ENCODE measurements at regions not wholly inside any gene's neighbourhood (a gene's known extent, or its start where the extent isn't known, plus 50 kb on each side); places are given as distances from the start of the nearest gene placed in this dataset.

DNA sequence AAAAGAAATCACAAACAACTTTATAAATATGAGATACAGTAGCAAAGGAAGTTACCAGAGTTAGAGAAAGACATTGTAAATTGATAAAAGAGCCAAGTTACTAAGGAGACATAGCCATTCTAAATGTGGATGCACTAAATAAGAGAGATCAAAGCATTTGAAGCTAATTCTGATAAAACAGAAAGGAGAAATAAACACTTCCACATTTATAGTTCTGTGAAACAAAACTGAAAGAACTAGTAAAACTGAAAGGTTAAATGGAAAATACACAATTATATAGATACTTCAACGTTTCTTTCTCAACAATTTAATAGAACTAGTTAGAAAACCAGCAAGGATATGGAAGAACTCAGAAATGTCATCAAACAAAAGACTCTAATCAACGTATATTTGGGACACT is 309.0 kb upstream of the CDH2 start:
- no peaks in the 10 kb centered on the region for H3K36me3 ChIP-seq (ENCODE audit: control insufficient read depth, insufficient read depth, low read length)
- no peak for DNase-seq
- H3K27ac ChIP-seq (ENCODE audit: low read length): no peak overlapping the region
- H3K4me1 ChIP-seq (ENCODE audit: control insufficient read depth, insufficient read depth, low read length): no peaks in the 10 kb centered on the region
- 60% methylated on average over 1 of the region's 2 CpGs for WGBS (ENCODE audit: insufficient coverage)
- no peaks in the 10 kb centered on the region for H3K27me3 ChIP-seq (ENCODE audit: control insufficient read depth, insufficient read depth, low read length)
- no peak overlapping the region for H3K4me3 ChIP-seq (ENCODE audit: low read length)
- H3K9me3 ChIP-seq (replicated peaks; ENCODE audit: control insufficient read depth, low read depth, low read length): no peaks in the 10 kb centered on the region

DNA sequence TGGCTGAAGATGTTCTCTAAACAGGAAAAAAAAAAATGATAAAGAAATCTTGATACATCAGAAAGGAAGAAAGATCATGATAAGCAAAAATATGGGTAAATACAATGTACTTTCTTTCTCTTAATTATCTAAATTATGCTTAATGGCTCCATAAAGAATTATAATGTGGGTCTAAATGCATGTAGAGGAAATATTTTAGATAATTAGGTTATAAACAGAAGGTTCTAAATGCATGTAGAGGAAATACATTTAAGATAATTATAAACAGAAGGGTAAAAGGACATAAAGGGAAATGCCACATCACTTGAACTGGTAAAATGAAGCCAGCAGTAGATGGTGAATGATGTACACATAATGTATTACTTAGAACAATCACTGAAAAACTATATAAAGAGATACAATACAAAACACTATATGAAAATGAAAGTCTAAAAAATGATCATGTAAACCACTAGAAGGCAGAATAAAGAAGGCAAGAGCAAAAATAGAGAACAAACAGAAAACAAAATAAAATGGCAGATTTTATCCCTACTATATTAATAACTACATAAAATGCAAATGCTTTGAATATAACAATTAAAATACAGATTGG is 308.4 kb upstream of the CDH2 start:
- Histone ChIP-seq H3K4me3 (ENCODE audit: low read length) (no peak overlapping the region), H3K4me1 (ENCODE audit: control insufficient read depth, insufficient read depth, low read length) (no peaks in the 10 kb centered on the region), H3K36me3 (ENCODE audit: control insufficient read depth, insufficient read depth, low read length) (no peaks in the 10 kb centered on the region), H3K27me3 (ENCODE audit: control insufficient read depth, insufficient read depth, low read length) (no peaks in the 10 kb centered on the region), H3K9me3 (replicated peaks; ENCODE audit: control insufficient read depth, low read depth, low read length) (no peaks in the 10 kb centered on the region), H3K27ac (ENCODE audit: low read length) (no peak overlapping the region)
- no peak for DNase-seq

DNA sequence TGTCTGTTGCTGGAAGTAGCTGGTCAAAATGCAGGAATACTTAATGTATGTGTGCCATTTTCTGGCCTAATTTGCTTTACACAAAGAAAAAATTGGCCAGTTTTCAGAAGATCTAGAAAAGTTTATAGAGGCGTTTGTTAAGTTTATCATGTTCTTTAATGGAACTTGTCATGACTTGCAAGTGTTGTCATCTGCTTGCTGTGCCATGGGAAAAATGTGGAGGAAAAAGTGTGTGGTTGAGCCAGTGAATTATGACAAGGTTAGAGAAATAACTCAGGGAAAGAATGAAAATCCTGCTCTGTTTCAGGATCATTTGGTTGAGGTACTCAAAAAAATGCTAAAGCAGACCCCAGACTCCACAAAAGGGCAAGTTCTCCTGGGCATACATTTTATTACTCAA is 301.6 kb upstream of the CDH2 start:
- no peaks in the 10 kb centered on the region for H3K4me1 ChIP-seq (ENCODE audit: control insufficient read depth, insufficient read depth, low read length)
- H3K36me3 ChIP-seq (ENCODE audit: control insufficient read depth, insufficient read depth, low read length): no peaks in the 10 kb centered on the region
- H3K9me3 ChIP-seq (replicated peaks; ENCODE audit: control insufficient read depth, low read depth, low read length): peaks cover 13% of the 10 kb centered on the region
- H3K4me3 ChIP-seq (ENCODE audit: low read length): no peak overlapping the region
- no peak for DNase-seq
- H3K27ac ChIP-seq (ENCODE audit: low read length): no peak overlapping the region
- no peaks in the 10 kb centered on the region for H3K27me3 ChIP-seq (ENCODE audit: control insufficient read depth, insufficient read depth, low read length)
- 100% methylated on average over 1 of the region's 1 CpG for WGBS (ENCODE audit: insufficient coverage)

DNA sequence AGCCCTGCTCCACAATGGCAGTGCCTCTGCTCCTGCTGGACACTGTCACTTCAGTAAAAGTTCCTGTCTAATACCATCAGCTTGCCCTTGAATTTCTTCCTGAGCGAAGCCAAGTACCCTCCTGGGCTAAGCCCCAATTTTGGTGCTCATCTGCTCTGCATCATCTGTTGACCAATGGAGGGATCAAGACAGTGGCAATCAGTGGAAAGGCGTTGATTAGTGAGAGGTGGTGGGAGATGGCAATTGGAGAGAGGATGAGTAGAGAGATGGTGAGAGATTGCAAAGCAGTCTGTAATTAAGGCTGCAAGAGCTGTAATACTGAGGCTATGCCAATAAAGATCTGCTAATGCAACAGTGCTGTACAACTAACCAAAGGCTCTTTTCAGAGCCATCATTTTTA is 299.4 kb upstream of the CDH2 start:
- 94% methylated on average over 2 of the region's 2 CpGs for WGBS (ENCODE audit: insufficient coverage)
- H3K9me3 ChIP-seq (replicated peaks; ENCODE audit: control insufficient read depth, low read depth, low read length): peaks cover 13% of the 10 kb centered on the region
- DNase-seq: no peak
- H3K27me3 ChIP-seq (ENCODE audit: control insufficient read depth, insufficient read depth, low read length): no peaks in the 10 kb centered on the region
- H3K27ac ChIP-seq (ENCODE audit: low read length): no peak overlapping the region
- H3K4me1 ChIP-seq (ENCODE audit: control insufficient read depth, insufficient read depth, low read length): no peaks in the 10 kb centered on the region
- H3K4me3 ChIP-seq (ENCODE audit: low read length): no peak overlapping the region
- no peaks in the 10 kb centered on the region for H3K36me3 ChIP-seq (ENCODE audit: control insufficient read depth, insufficient read depth, low read length)

DNA sequence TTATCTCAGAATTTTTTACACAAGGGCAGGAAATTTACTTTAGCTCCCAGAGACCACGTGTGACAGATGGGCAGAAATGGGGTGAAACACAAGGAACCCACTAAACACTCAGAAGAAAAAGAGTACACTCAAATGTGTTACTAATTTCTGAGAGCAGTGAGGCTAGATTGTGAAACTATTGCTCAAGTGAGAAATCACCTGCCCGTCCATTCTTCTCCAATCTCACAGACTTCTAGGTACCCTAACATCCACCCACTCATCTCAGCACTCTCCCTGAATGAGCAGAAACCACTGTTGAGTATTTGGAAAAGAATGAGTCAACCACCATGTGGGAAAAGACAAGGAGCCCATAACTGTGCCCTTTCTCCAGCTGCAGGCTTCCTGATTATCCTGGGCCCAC is 293.0 kb upstream of the CDH2 start:
- no CpG with 5 or more reads among the region's 2 CpGs for WGBS (ENCODE audit: insufficient coverage)
- Histone ChIP-seq H3K27ac (ENCODE audit: low read length) (no peak overlapping the region), H3K4me1 (ENCODE audit: control insufficient read depth, insufficient read depth, low read length) (no peaks in the 10 kb centered on the region), H3K36me3 (ENCODE audit: control insufficient read depth, insufficient read depth, low read length) (no peaks in the 10 kb centered on the region), H3K4me3 (ENCODE audit: low read length) (no peak overlapping the region), H3K9me3 (replicated peaks; ENCODE audit: control insufficient read depth, low read depth, low read length) (no peaks in the 10 kb centered on the region), H3K27me3 (ENCODE audit: control insufficient read depth, insufficient read depth, low read length) (no peaks in the 10 kb centered on the region)
- no peak for DNase-seq

DNA sequence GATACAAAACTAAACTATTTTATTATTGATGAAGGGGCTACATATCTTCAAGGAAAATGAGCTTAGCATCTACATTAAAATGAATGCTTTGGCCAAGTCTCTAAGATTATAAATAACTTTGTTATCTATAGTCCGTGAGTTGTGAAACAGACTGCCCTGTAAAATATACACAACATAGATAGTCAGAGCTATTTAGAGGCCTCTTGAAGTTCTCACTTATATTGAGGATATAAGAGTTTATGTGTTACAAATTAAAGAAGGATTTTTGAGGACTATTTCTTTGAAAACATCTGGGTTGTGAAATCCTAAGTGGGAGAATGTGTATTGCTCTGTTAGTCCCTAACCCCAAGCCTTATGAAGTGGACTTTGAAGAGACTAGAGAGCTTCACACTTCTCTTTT is 292.0 kb upstream of the CDH2 start:
- DNase-seq: no peak
- H3K9me3 ChIP-seq (replicated peaks; ENCODE audit: control insufficient read depth, low read depth, low read length): no peaks in the 10 kb centered on the region
- no peak overlapping the region for H3K27ac ChIP-seq (ENCODE audit: low read length)
- H3K4me3 ChIP-seq (ENCODE audit: low read length): no peak overlapping the region
- no CpG with 5 or more reads among the region's 1 CpG for WGBS (ENCODE audit: insufficient coverage)
- H3K4me1 ChIP-seq (ENCODE audit: control insufficient read depth, insufficient read depth, low read length): no peaks in the 10 kb centered on the region
- H3K27me3 ChIP-seq (ENCODE audit: control insufficient read depth, insufficient read depth, low read length): no peaks in the 10 kb centered on the region
- no peaks in the 10 kb centered on the region for H3K36me3 ChIP-seq (ENCODE audit: control insufficient read depth, insufficient read depth, low read length)

DNA sequence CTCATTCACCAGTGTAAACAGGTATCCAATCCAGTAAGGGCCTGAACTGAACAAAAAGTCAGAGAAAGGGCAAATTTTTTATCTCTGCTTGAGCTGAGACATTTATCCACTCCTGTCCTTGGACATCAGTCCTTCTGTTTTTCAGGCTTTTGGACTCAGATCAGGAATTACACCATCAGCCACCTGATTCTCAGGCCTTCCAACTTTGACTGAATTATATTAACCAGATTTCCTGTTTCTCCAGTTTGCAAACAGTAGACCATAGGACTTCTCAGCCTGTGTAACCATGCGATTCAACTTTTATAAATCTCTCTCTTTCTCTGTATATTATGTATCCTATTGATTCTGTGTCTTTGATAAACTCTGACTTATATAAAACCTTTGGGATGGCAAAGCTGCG is 289.3 kb upstream of the CDH2 start:
- peak; percentile 51 for DNase-seq
- no peaks in the 10 kb centered on the region for H3K36me3 ChIP-seq (ENCODE audit: control insufficient read depth, insufficient read depth, low read length)
- no peaks in the 10 kb centered on the region for H3K4me1 ChIP-seq (ENCODE audit: control insufficient read depth, insufficient read depth, low read length)
- no peaks in the 10 kb centered on the region for H3K9me3 ChIP-seq (replicated peaks; ENCODE audit: control insufficient read depth, low read depth, low read length)
- no peak overlapping the region for H3K27ac ChIP-seq (ENCODE audit: low read length)
- no peaks in the 10 kb centered on the region for H3K27me3 ChIP-seq (ENCODE audit: control insufficient read depth, insufficient read depth, low read length)
- no CpG with 5 or more reads among the region's 2 CpGs for WGBS (ENCODE audit: insufficient coverage)
- H3K4me3 ChIP-seq (ENCODE audit: low read length): no peak overlapping the region

DNA sequence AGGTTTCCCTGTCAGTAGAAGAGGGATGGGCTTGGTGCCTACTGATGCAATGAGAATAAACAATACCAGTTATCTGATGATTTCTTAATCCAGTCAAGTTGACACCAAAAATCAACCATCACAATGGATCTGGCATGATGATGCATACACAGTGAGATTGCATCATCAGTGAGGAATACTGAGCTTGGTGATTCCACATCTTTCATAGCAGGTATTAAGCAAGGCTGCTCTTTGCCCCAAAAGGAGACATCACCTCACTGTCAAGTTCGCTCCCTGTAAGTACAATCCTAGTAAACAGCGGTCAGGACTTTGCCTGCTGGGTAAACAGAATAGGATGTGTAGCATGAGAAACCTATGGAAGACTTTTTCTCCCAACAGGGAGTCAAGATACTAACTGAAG is 282.7 kb upstream of the CDH2 start:
- Histone ChIP-seq H3K27me3 (ENCODE audit: control insufficient read depth, insufficient read depth, low read length) (no peaks in the 10 kb centered on the region), H3K4me3 (ENCODE audit: low read length) (no peak overlapping the region), H3K36me3 (ENCODE audit: control insufficient read depth, insufficient read depth, low read length) (no peaks in the 10 kb centered on the region), H3K9me3 (replicated peaks; ENCODE audit: control insufficient read depth, low read depth, low read length) (no peaks in the 10 kb centered on the region), H3K4me1 (ENCODE audit: control insufficient read depth, insufficient read depth, low read length) (no peaks in the 10 kb centered on the region), H3K27ac (ENCODE audit: low read length) (no peak overlapping the region)
- no peak for DNase-seq
- no CpG with 5 or more reads among the region's 2 CpGs for WGBS (ENCODE audit: insufficient coverage)

DNA sequence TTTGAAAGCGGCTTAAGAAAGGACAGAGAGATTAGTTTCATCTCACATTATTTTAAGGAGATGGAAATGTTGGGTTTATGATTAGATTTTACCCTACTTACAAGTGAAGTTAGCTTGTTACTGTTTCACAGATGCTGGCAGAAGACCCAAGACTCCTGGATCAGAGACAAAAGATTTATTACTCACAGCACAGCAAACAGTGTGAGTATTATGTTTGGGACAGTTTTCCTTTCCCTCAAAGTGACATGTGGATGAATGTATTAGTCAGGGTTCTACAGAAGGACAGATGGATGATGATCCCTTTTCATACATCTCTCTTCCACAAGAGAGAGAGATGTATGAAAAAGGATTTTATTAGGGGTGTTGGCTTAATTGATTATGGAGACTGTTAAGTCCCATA is 281.8 kb upstream of the CDH2 start:
- WGBS (ENCODE audit: insufficient coverage): no CpG with 5 or more reads among the region's 1 CpG
- Histone ChIP-seq H3K9me3 (replicated peaks; ENCODE audit: control insufficient read depth, low read depth, low read length) (no peaks in the 10 kb centered on the region), H3K27me3 (ENCODE audit: control insufficient read depth, insufficient read depth, low read length) (no peaks in the 10 kb centered on the region), H3K4me1 (ENCODE audit: control insufficient read depth, insufficient read depth, low read length) (no peaks in the 10 kb centered on the region), H3K4me3 (ENCODE audit: low read length) (no peak overlapping the region), H3K36me3 (ENCODE audit: control insufficient read depth, insufficient read depth, low read length) (no peaks in the 10 kb centered on the region), H3K27ac (ENCODE audit: low read length) (no peak overlapping the region)
- DNase-seq: no peak

DNA sequence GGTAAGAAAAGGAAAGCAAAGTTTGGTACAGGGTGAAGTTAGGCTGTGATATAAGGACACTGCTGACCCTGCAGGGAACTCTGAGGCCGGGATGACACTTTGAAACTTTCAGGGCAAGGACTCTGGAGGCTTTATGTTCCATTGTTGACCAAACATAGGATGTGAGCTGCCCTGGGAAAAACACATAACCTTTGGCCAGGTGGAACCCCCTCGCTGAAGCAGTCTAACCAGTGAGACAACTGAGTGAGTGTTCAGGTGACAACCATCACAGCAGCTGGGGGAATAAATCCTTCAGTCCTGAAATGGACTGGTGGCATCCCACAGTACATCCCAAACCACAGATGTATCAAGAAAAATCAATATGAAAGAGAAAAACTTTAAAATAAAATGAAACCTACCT is 280.9 kb upstream of the CDH2 start:
- no peaks in the 10 kb centered on the region for H3K9me3 ChIP-seq (replicated peaks; ENCODE audit: control insufficient read depth, low read depth, low read length)
- DNase-seq: no peak
- H3K27ac ChIP-seq (ENCODE audit: low read length): no peak overlapping the region
- no peaks in the 10 kb centered on the region for H3K36me3 ChIP-seq (ENCODE audit: control insufficient read depth, insufficient read depth, low read length)
- no peaks in the 10 kb centered on the region for H3K4me1 ChIP-seq (ENCODE audit: control insufficient read depth, insufficient read depth, low read length)
- H3K27me3 ChIP-seq (ENCODE audit: control insufficient read depth, insufficient read depth, low read length): no peaks in the 10 kb centered on the region
- H3K4me3 ChIP-seq (ENCODE audit: low read length): no peak overlapping the region
- 70% methylated on average over 2 of the region's 2 CpGs for WGBS (ENCODE audit: insufficient coverage)

DNA sequence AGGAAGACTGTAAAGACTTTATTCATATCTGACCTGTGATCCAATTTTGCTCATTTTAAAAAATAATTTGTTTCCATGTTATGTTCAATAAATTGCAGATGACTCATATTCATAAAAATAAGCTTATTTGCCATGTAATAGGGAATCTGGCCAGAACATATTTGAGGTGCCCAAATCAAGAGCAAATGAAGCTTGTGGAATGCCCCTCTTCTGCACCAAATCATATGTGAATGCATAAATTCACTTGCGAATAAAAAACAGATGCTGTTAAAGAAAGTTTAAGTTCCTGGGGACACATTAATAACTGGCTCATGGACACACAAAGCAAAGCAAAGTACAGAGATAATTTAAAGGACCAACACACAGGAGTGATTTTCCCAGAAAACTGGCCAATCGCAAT is 279.0 kb upstream of the CDH2 start:
- DNase-seq: peak; percentile 71
- no peaks in the 10 kb centered on the region for H3K4me1 ChIP-seq (ENCODE audit: control insufficient read depth, insufficient read depth, low read length)
- H3K27me3 ChIP-seq (ENCODE audit: control insufficient read depth, insufficient read depth, low read length): no peaks in the 10 kb centered on the region
- H3K36me3 ChIP-seq (ENCODE audit: control insufficient read depth, insufficient read depth, low read length): no peaks in the 10 kb centered on the region
- no peak overlapping the region for H3K27ac ChIP-seq (ENCODE audit: low read length)
- WGBS (ENCODE audit: insufficient coverage): no CpG with 5 or more reads among the region's 2 CpGs
- H3K9me3 ChIP-seq (replicated peaks; ENCODE audit: control insufficient read depth, low read depth, low read length): no peaks in the 10 kb centered on the region
- no peak overlapping the region for H3K4me3 ChIP-seq (ENCODE audit: low read length)

Measured in muscle of leg (tissue), 3 donors.